GM12872 (cell line): ENCODE measurements at regions not wholly inside any gene's neighbourhood (a gene's known extent, or its start where the extent isn't known, plus 50 kb on each side); places are given as distances from the start of the nearest gene placed in this dataset.

Source experiments
- CTCF ChIP-seq: IDR thresholded peaks from 3 replicates; pipeline ENCODE4 v1.5.1; 2011; ENCODE audit warnings: low read depth, mild to moderate bottlenecking, low read length, moderate library complexity; ENCODE audit not compliant: insufficient read depth

GRCh38 chr22:47769652-47770051 lies 1007.2 kb downstream of the TBC1D22A start:
- no peak for TF ChIP-seq CTCF

GRCh38 chr22:47768027-47768426 lies 1005.6 kb downstream of the TBC1D22A start:
- TF ChIP-seq CTCF, result no peak

GRCh38 chr22:47767403-47767802 lies 1005.0 kb downstream of the TBC1D22A start:
- no peak for TF ChIP-seq CTCF

GRCh38 chr22:47765757-47766156 lies 1003.3 kb downstream of the TBC1D22A start:
- no peak for TF ChIP-seq CTCF

- TF ChIP-seq CTCF, result no peak
Measured at GRCh38 chr22:47762141-47762540, 999.7 kb downstream of the TBC1D22A start.

GRCh38 chr22:47759909-47760308 lies 997.5 kb downstream of the TBC1D22A start:
- TF ChIP-seq CTCF, result no peak

- TF ChIP-seq CTCF, result no peak
Measured at GRCh38 chr22:47757741-47758140, 995.3 kb downstream of the TBC1D22A start.

GRCh38 chr22:47750086-47750485 lies 987.6 kb downstream of the TBC1D22A start:
- TF ChIP-seq CTCF, result no peak
